ENCODE measurements at regions not wholly inside any gene's neighbourhood (a gene's known extent, or its start where the extent isn't known, plus 50 kb on each side); places are given as distances from the start of the nearest gene placed in this dataset.

GRCh38 chr12:114884575-114884974, 200.6 kb upstream of the TBX3 start:
- POLR2A ChIA-PET, result no interaction called here
- DNase-seq (ENCODE audit: unreplicated experiment), result no peak
- CTCF ChIA-PET, result interaction anchor here (0.6 kb wide), 1 partner anchor 313 kb away, joined by 4 read pairs; no protein-coding TSS in a partner anchor
- BruUV-seq (replicated peaks), result no TSS peak
- peaks cover 7% of the 10 kb centered on the region for H3K9me3 Mint-ChIP-seq (ENCODE audit: unreplicated experiment)
- H3K4me1 Mint-ChIP-seq (ENCODE audit: insufficient read depth, unreplicated experiment), result peaks cover 6% of the 10 kb centered on the region
- intact Hi-C loops (cut with micrococcal nuclease), result no loop called here
- H3K27me3 Mint-ChIP-seq (ENCODE audit: insufficient read depth, unreplicated experiment), result no peaks in the 10 kb centered on the region
- H3K4me3 Mint-ChIP-seq (ENCODE audit: unreplicated experiment), result no peak overlapping the region
- H3K27ac Mint-ChIP-seq (ENCODE audit: low read depth, unreplicated experiment), result no peak overlapping the region
- no peaks in the 10 kb centered on the region for H3K36me3 Mint-ChIP-seq (ENCODE audit: insufficient read depth, unreplicated experiment)
- TF ChIP-seq, protein P1, sequence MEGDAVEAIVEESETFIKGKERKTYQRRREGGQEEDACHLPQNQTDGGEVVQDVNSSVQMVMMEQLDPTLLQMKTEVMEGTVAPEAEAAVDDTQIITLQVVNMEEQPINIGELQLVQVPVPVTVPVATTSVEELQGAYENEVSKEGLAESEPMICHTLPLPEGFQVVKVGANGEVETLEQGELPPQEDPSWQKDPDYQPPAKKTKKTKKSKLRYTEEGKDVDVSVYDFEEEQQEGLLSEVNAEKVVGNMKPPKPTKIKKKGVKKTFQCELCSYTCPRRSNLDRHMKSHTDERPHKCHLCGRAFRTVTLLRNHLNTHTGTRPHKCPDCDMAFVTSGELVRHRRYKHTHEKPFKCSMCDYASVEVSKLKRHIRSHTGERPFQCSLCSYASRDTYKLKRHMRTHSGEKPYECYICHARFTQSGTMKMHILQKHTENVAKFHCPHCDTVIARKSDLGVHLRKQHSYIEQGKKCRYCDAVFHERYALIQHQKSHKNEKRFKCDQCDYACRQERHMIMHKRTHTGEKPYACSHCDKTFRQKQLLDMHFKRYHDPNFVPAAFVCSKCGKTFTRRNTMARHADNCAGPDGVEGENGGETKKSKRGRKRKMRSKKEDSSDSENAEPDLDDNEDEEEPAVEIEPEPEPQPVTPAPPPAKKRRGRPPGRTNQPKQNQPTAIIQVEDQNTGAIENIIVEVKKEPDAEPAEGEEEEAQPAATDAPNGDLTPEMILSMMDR (IDR thresholded peaks at IDR 0.05; ENCODE audit: unreplicated experiment), result no peak

DNA sequence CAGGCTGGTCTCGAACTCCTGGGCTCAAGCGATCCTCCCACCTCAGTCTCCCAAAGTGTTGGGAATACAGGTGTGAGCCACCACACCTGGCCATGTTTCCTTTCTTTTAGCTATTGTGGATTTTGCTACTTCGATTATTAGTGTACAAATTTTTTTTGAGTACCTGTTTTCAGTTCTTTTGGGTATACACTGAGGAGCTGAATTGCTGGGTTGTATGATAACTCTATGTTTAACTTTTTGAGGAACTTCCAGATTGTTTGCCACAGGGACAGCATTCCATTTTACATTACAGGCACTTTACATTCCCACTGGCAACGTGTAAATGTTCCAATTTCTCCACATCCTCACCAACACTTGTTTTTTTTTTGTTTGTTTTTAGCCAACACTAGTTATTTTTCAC, 198.1 kb upstream of the TBX3 start:
- Mint-ChIP-seq H3K4me3 (ENCODE audit: unreplicated experiment) (no peak overlapping the region), H3K9me3 (ENCODE audit: unreplicated experiment) (peaks cover 7% of the 10 kb centered on the region), H3K36me3 (ENCODE audit: insufficient read depth, unreplicated experiment) (no peaks in the 10 kb centered on the region), H3K27ac (ENCODE audit: low read depth, unreplicated experiment) (no peak overlapping the region), H3K4me1 (ENCODE audit: insufficient read depth, unreplicated experiment) (peaks cover 4% of the 10 kb centered on the region), H3K27me3 (ENCODE audit: insufficient read depth, unreplicated experiment) (no peaks in the 10 kb centered on the region)
- ChIA-PET CTCF (interaction anchor here (0.6 to 1.1 kb wide), 2 partner anchors 197 to 984 kb away, joined by 3 to 4 read pairs; no protein-coding TSS in a partner anchor), POLR2A (interaction anchor here (0.7 kb wide), 2 partner anchors 15 to 1634 kb away, joined by 3 read pairs; no protein-coding TSS in a partner anchor)
- intact Hi-C loops (cut with micrococcal nuclease), result no loop called here
- no peak for DNase-seq (ENCODE audit: unreplicated experiment)
- TF ChIP-seq, protein P1 (IDR thresholded peaks at IDR 0.05; ENCODE audit: unreplicated experiment), result no peak
- no TSS peak for BruUV-seq (replicated peaks)

DNA sequence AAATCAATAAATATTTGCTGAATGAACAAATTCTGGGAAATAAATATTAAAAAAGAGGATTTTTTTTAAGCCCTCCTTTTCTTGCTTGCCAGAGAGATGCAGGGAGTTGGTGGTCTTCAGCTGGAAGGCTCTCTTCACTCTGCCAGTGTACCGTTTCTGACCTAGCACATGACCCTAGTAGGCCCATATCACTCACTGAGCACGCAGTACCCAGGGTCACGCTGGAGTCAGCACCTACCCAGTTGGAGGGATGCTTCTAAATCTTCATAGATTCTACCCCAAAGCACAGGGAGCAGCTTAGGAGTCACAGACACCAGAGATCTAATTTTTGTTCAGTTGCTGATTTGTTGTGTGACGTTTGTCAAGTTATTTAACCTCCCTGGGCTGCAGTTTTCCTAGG, 195.4 kb upstream of the TBX3 start:
- Mint-ChIP-seq H3K4me1 (ENCODE audit: insufficient read depth, unreplicated experiment) (peaks cover 4% of the 10 kb centered on the region), H3K4me3 (ENCODE audit: unreplicated experiment) (no peak overlapping the region), H3K9me3 (ENCODE audit: unreplicated experiment) (peaks cover 7% of the 10 kb centered on the region), H3K27me3 (ENCODE audit: insufficient read depth, unreplicated experiment) (no peaks in the 10 kb centered on the region), H3K27ac (ENCODE audit: low read depth, unreplicated experiment) (no peak overlapping the region), H3K36me3 (ENCODE audit: insufficient read depth, unreplicated experiment) (no peaks in the 10 kb centered on the region)
- ChIA-PET POLR2A (no interaction called here), CTCF (interaction anchor here (0.6 to 0.7 kb wide), 2 partner anchors 643 to 907 kb away, joined by 3 to 4 read pairs; no protein-coding TSS in a partner anchor)
- TF ChIP-seq, protein P1 (IDR thresholded peaks at IDR 0.05; ENCODE audit: unreplicated experiment), result no peak
- no peak for DNase-seq (ENCODE audit: unreplicated experiment)
- no TSS peak for BruUV-seq (replicated peaks)
- intact Hi-C loops (cut with micrococcal nuclease), result no loop called here

- Mint-ChIP-seq H3K27ac (ENCODE audit: low read depth, unreplicated experiment) (no peak overlapping the region), H3K9me3 (ENCODE audit: unreplicated experiment) (peaks cover 7% of the 10 kb centered on the region), H3K4me1 (ENCODE audit: insufficient read depth, unreplicated experiment) (peaks cover 4% of the 10 kb centered on the region), H3K36me3 (ENCODE audit: insufficient read depth, unreplicated experiment) (no peaks in the 10 kb centered on the region), H3K27me3 (ENCODE audit: insufficient read depth, unreplicated experiment) (no peaks in the 10 kb centered on the region), H3K4me3 (ENCODE audit: unreplicated experiment) (no peak overlapping the region)
- intact Hi-C loops (cut with micrococcal nuclease), result no loop called here
- no TSS peak for BruUV-seq (replicated peaks)
- ChIA-PET POLR2A (no interaction called here), CTCF (interaction anchor here (0.6 to 0.7 kb wide), 2 partner anchors 28 to 643 kb away, joined by 3 read pairs; no protein-coding TSS in a partner anchor)
- no peak for DNase-seq (ENCODE audit: unreplicated experiment)
- TF ChIP-seq, protein P1 (IDR thresholded peaks at IDR 0.05; ENCODE audit: unreplicated experiment), result no peak
Measured at GRCh38 chr12:114878781-114879180, 194.8 kb upstream of the TBX3 start.
